ENCODE measurements at regions not wholly inside any gene's neighbourhood (a gene's known extent, or its start where the extent isn't known, plus 50 kb on each side); places are given as distances from the start of the nearest gene placed in this dataset.

DNA sequence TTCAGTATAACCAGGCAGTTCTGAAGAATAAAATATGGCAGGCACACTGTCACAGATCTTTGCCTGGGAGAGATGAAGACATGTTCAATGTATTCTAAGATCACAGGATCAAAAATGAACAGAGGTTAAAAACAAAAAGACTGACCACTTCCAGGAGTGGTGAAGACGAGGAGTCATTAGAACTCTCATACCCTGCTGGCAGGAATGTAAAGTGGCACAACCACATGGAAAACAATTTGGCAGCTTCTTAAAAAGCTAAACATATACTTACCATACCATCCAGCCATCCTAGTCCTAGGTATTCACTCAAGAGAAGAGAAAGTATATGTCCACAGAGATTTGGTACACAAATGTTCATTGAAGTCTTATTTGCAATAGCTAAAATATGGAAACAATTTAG is 406.3 kb downstream of the NPIPA8 start:
- no peaks in the 10 kb centered on the region for H3K27me3 ChIP-seq (ENCODE audit: low read depth)
- no peak overlapping the region for H3K27ac ChIP-seq
- H3K9me3 ChIP-seq: no peaks in the 10 kb centered on the region
- TF ChIP-seq, protein P1, sequence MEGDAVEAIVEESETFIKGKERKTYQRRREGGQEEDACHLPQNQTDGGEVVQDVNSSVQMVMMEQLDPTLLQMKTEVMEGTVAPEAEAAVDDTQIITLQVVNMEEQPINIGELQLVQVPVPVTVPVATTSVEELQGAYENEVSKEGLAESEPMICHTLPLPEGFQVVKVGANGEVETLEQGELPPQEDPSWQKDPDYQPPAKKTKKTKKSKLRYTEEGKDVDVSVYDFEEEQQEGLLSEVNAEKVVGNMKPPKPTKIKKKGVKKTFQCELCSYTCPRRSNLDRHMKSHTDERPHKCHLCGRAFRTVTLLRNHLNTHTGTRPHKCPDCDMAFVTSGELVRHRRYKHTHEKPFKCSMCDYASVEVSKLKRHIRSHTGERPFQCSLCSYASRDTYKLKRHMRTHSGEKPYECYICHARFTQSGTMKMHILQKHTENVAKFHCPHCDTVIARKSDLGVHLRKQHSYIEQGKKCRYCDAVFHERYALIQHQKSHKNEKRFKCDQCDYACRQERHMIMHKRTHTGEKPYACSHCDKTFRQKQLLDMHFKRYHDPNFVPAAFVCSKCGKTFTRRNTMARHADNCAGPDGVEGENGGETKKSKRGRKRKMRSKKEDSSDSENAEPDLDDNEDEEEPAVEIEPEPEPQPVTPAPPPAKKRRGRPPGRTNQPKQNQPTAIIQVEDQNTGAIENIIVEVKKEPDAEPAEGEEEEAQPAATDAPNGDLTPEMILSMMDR (IDR thresholded peaks at IDR 0.05): no peak
- H3K4me3 ChIP-seq: no peak overlapping the region
- DNase-seq (no peak), ATAC-seq (no peak)
- H3K4me1 ChIP-seq: no peaks in the 10 kb centered on the region
- intact Hi-C loops (cut with DNase I): no loop called here
- no peaks in the 10 kb centered on the region for H3K36me3 ChIP-seq

DNA sequence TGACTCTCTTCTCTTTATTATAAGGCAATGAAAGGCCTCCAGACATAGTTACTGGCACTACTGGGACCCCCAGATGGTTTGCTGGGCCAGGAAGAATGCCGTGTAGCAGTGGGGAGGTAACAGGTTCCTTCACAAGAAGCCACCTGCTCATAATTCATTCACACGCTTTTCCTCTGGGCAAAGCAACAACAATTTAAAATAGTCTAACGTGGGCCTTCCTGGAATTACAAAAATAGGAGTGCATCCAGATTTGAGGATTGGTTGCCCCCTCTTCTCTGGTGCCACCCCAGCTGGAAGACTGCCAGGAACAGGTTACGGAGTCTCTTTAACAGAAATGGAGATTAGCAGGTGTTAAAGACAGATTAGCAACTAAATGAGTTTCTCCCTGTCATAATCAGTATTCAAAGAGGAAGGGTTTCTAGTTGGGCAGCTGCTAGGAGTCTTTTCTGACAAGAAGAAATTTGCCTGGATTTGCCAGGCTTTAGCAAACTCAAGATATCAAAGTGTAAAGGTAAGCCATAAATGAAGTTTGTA is 409.6 kb downstream of the NPIPA8 start:
- Histone ChIP-seq H3K9me3 (no peaks in the 10 kb centered on the region), H3K27me3 (ENCODE audit: low read depth) (no peaks in the 10 kb centered on the region), H3K4me1 (no peaks in the 10 kb centered on the region), H3K36me3 (no peaks in the 10 kb centered on the region), H3K27ac (no peak overlapping the region), H3K4me3 (no peak overlapping the region)
- intact Hi-C loops (cut with DNase I): no loop called here
- TF ChIP-seq, protein P1 (IDR thresholded peaks at IDR 0.05): no peak
- no peak for ATAC-seq
- no peak for DNase-seq

DNA sequence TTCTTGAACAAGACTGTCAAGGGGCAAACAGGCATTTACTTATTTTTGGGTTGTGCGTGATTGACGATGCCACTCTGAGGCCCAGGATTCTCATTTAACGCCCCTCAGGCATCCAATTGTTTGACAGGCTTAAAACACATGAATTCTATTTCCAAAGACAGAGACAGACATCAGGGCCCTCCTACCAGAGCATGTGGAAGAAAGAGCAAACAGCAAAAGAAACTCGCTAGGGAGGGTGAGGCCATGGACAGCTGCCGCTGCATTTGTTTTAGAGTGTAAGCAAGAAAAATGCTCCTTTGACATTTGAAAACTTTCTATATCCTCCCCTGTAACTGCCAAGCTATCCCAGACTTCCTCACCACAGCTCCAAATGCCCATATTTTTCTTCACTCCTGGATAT is 410.1 kb downstream of the NPIPA8 start:
- Histone ChIP-seq H3K4me1 (no peaks in the 10 kb centered on the region), H3K9me3 (no peaks in the 10 kb centered on the region), H3K27me3 (ENCODE audit: low read depth) (no peaks in the 10 kb centered on the region), H3K27ac (no peak overlapping the region), H3K36me3 (no peaks in the 10 kb centered on the region), H3K4me3 (no peak overlapping the region)
- ATAC-seq (no peak), DNase-seq (no peak)
- intact Hi-C loops (cut with DNase I): no loop called here
- TF ChIP-seq, protein P1 (IDR thresholded peaks at IDR 0.05): no peak

DNA sequence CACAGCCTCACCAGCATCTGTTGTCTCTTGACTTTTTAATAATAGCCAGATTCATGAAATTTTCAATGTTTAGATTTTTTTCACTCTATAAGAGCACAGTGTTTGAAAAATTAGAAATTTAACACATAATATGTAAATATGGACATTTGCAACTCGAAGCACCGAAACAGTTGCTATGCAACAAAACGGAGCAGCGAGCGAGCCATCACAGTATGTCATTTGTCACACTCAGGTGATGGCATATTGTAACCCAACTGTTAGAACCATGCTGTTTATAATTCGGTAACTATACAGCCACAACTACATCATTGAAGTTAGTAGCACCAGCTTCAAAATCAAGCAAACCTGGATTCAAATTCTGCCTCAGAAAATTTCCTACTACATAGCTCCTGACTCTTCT is 410.8 kb downstream of the NPIPA8 start:
- intact Hi-C loops (cut with DNase I): no loop called here
- H3K27ac ChIP-seq: no peak overlapping the region
- H3K9me3 ChIP-seq: no peaks in the 10 kb centered on the region
- no peaks in the 10 kb centered on the region for H3K27me3 ChIP-seq (ENCODE audit: low read depth)
- no peaks in the 10 kb centered on the region for H3K36me3 ChIP-seq
- H3K4me1 ChIP-seq: no peaks in the 10 kb centered on the region
- DNase-seq (no peak), ATAC-seq (no peak)
- no peak overlapping the region for H3K4me3 ChIP-seq
- TF ChIP-seq, protein P1 (IDR thresholded peaks at IDR 0.05): no peak

DNA sequence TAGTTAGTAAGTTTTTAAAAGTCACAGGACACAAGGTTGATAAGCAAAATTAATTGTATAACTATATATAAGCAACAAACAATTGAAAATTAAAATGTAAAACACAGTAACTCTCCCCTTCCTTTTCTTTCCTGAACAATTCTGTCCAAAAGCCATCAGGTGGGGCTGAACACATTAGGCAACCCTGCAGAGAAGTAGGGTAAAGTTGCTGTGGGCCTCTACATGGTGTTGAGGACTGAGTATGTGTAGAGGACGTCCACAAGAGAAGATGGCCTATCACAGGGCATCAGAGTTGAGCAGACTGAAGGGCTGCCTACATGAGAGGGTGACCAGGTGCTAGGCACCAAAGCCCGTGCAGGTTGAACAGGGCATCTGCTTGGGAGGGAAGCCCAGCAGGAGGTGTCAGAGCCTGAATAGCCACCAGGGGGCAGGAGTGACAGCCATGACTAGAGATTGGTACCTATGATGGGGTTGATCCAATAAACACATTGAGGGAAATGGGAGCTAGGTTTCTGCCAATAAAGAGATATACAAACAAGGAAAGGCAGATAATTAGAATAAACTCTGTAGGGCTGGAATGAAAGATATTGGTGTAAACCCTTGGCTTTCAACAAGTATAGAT is 415.1 kb downstream of the NPIPA8 start:
- Histone ChIP-seq H3K4me1 (no peaks in the 10 kb centered on the region), H3K9me3 (no peaks in the 10 kb centered on the region), H3K27ac (no peak overlapping the region), H3K36me3 (no peaks in the 10 kb centered on the region), H3K4me3 (no peak overlapping the region), H3K27me3 (ENCODE audit: low read depth) (no peaks in the 10 kb centered on the region)
- TF ChIP-seq, protein P1 (IDR thresholded peaks at IDR 0.05): peak; percentile 62
- peak; percentile 47 for DNase-seq
- ATAC-seq: peak in 1 of 2 donors; percentile 52
- intact Hi-C loops (cut with DNase I): no loop called here
